GM19240 (cell line): ENCODE measurements at regions not wholly inside any gene's neighbourhood (a gene's known extent, or its start where the extent isn't known, plus 50 kb on each side); places are given as distances from the start of the nearest gene placed in this dataset.
"Not testable (repeated sequence)": the region's sequence is repeated elsewhere in the genome, so short reads cannot be mapped to it uniquely, and the experiment has no call there.

Experiments used
- DNase-seq: peaks from one replicate; pipeline ENCODE4 v3.0.0; 2011; ENCODE audit warnings: low spot score; ENCODE audit not compliant: insufficient read length

DNA sequence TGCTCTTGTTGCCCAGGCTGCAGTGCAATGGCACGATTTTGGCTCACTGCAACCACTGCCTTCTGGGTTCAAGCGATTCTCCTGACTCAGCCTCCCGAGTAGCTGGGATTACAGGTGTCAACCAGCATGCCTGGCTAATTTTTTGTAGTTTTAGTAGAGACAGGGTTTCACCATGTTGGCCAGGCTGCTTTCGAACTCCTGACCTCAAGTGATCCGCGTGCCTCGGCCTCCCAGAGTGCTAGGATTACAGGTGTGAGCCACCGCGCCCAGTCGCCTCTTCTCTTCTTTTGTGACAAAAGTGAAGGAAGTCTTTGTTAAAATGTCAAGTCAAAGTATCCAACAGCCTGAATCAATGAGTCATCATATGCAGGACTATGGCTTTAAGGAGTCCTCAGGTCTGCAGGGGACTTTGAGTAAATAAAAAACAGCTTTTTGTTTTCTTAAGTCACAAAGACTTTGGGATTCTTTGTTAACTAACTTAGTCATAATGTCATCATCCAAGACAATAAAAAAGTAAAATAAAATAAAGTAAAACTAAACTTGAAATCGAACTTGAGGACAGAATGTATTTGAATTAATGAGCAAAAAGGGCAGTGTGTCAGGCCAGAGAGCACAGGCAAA is 1153.2 kb downstream of the SUCLG1 start:
- no peak for DNase-seq

DNA sequence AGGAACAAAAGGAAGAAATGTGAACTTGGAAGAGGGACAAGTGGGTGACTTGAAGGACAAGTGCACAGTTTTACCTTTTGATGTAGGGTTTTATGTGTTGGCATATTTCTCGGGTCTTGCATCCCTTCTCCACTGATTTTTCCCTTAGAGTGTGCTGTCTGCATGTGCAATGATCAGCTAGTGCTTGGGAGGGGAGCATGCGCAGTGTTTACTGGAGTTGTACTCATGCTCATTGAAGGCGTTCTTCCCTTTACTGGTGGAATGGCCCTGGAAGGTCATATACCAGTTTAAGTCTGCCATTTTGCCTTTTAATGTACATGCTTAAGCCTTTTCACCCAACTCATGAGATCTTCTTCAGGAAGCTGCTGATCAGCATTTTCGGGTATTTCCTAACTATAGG is 1168.0 kb downstream of the SUCLG1 start:
- no peak for DNase-seq

DNA sequence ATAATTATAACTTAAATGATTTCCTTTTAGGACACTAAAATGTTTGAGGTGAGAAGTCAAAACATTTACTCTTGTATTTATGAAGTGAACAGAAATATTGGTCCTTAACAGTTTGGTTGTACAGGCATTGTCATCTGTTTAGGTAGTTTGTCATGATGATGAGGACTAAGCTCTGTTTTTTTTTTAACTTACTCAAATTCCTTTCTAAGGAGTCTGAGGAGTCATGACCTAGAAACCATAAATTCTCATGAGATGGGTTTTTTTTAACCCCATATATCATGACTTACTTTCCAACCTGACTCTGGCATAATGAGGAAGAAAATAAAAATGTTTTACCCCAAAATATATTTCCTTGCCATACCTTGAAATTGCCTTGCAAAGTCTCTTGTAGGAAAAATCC is 1176.2 kb downstream of the SUCLG1 start:
- DNase-seq: no peak

DNA sequence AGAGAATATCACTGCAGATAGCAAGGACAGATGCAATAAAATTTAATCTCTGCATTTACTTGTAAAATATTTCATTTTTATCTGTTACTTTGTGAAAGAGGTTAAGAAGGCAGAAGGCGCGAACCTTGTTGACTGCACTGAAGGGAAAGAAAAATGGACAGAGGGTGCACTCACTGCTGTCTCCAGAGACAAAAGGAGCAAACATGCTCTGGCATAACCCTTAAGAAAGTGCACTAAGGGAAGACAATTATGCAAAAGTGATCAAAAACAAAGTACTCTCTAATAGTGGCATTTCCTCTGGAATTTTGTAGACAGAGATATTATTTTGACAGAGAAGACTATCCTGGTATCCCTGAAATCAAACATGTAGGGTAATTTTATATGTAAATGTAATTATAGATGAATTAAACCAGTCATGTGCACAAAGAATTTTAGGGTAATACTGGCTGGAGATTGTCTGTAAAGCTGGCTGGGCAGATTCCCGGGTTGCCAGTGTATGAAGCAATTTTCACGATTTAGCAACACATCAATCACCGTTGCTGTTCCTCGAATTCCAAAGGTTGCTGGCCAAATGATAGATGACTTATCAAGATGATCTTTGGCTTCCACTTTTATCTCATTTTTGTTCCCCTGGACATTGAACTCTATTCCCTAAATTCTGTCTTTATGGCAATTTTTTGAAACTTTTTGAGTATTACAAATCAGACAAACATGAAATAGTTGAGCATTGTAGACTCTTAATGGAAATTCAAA is 1176.9 kb downstream of the SUCLG1 start:
- DNase-seq: no peak

DNA sequence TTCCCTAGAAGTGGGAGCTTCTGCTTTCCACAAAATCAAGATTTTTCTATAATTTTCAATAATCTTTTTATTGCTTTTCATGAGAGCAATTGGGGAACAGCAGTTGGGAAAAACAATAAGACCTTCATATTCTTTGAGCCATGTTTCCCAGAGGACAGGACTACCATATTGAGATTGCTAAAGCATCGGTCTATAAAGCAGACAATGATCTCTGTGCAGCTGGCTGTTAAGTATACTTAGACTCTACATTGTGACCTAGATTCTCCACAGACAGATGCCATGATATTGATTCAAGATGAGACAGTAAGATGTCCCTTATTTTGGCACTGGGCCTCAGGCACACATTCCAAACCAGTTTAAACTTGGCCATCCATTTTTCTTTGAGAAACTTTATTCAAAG is 1178.7 kb downstream of the SUCLG1 start:
- DNase-seq: no peak

DNA sequence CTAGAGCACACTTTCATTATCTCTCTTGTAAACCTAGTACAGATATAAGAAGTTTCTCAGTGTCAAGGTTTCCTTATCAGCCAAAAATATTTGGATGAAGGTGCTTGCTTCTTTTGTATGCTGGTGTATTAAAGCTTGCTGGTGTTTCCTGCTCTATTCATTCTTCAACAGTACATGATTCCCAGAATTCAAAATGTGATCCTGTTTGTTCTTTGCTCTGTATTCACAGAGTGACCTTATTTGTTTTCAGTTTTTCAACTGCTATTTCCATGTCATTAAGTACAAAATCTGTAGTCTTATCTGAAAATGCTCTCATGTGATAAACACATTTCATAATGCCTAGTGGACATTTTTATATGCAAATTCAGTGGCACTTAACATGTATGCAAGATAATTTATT is 1185.8 kb downstream of the SUCLG1 start:
- no peak for DNase-seq

DNA sequence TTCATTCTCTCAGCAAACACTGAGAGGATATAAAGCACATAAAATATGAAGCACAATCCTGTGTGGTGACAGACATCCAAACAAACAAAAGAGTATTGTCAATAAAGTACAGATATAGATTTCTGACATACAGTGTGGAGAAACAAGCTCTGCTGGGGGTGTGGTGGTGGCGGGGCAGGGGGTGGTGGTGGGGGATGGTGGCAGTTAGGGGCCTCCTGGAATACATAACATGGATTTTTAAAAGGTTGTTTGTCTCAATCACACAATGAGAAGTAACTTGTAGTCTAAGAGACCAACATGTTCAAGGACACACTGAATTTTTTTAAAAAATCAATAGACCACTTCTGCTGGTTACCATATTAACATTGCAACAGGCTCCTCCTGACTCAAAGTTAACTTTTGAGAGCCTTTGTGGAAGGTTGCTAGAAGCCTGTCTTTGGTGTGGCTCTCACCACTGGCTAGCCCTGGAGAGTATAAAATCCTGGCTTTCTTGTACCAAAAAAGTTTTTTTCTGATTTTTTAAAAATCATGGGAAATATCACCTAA is 1197.4 kb downstream of the SUCLG1 start:
- DNase-seq: no peak

DNA sequence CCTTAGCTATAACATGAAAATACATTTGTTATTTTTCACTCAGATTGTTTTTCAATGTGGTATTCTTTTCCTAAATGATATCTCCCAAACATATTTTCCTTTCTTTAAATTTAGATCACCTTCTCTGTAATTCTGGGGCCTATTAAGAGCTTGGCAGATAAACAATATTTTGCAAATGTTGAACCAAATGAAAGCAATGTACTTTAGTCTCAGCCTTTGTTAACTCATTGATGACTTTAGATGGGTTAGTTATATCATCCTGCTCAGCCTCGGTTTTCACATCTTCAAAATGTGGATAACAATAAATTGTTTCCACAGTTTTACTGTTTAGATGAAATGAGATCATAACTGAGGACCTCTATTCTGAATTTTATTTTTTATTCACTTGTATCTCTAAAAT is 1205.2 kb downstream of the SUCLG1 start:
- no peak for DNase-seq

DNA sequence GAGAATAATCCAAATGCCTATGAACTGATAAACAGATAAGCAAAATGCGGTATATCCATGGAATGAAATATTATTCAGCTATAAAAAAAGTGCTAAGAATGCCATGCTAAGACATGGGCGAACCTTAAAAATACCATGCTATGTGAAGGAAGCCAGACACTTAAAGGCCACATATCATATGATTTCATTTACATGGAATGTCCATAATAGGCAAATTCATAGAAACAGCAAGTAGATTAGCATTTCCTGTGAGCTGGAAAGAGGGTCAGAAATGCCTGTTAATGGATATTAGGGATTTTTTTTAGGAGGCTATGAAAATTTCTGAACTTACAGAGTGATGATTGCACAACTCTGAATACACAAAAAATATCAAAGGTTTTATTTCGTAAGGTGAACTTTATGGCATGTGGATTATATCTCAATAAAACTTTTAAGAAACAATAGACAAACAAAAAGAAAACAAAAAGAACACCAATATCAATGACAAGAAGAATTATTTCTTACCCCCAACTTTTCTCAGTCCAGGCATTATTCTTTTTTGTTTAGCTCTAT is 1207.7 kb downstream of the SUCLG1 start:
- no peak for DNase-seq

DNA sequence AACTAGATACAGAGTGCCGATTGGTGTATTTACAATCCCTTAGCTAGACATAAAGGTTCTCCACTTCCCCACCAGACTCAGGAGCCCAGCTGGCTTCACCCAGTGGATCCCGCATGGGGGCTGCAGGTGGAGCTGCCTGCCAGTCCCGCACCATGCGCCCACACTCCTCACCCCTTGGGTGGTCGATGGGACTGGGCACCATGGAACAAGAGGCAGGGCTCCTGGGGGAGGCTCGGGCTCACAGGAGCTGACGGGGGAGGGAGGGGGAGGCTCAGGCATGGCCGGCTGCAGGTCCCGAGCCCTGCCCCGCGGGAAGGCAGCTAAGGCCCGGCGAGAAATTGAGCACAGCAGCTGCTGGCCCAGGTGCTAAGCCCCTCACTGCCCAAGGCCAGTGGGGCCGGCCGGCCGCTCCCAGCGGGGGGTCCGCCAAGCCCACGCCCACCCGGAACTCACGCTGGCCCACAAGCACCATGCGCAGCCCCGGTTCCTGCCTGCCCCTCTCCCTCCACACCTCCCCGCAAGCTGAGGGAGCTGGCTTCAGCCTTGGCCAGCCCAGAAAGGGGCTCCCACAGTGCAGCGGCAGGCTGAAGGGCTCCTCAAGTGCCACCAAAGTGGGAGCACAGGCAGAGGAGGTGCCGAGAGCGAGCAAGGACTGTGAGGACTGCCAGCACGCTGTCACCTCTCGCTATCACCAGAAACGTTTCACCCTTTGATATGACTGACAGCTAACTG is 1213.1 kb downstream of the SUCLG1 start:
- not testable (repeated sequence) for DNase-seq

DNA sequence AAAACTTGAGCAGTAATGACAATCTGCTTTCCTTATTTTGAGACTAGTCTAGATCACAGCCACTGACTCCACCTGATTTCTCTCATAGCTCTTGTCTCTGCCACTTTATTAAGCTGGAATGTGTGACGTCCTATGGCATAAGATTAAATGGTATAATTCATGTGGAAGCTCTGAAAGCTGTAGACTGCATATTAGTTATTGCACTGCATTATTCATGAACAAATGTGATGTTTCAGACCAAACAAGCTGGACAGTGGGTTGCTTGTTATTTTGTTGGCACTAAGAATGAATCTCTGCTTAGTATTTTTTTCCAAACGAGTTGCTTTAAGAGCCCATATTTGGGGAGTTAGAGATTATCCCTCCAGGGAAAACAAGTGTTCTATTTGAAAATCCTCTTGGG is 1218.5 kb downstream of the SUCLG1 start:
- DNase-seq: no peak

DNA sequence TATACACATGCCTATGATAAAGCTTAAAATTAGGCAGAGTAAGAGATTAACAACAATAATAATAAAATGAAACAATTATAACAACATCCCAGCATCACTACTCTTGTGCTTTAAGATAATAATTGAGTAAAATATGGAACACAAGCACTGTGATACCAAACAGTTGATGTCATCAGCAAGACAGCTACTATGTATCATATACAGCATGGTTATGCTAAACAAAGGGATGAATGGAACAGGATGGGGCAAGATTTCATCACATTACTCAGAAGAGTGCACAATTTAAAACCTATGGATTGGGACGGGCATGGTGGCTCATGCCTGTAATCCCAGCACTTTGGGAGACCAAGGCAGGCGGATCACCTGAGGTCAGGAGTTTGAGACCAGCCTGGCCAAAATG is 1221.0 kb downstream of the SUCLG1 start:
- no peak for DNase-seq

DNA sequence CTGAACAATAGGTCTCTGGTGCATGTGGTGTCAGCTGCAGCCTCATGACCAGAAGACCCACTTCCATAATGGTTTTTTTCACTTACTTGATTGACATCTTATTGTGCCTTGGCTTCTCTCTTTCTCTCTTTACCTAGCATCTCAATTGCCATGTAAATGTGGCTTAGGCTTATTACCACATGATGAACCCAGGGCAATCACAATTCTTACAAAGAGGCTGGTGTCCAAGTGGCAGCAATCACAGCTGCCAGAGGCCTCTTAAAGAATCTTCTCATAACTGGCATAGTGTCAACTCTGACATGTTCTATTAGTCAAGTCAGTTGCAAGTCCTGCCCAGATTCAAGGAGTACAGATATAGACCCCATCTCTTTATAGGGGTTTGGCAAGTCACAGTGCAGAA is 1224.8 kb downstream of the SUCLG1 start:
- DNase-seq: no peak

DNA sequence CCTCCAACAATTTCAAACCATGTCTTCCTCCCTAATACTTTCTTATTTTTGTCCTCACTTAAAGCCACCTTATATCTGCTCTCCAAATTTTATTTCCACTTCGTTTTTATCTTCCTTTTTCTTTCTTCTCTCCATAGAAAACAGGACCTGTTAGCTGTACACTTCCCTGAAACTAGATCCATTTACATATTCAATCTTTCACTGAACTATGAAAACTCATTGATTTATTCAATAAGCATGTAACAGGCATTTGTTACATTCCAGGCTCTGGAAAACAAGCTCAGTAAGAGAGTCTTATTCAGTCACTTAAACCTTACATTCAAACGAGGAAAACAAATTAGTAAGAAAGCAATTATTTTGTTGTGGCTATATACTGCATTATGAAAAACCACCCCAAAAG is 1225.3 kb downstream of the SUCLG1 start:
- DNase-seq: no peak

DNA sequence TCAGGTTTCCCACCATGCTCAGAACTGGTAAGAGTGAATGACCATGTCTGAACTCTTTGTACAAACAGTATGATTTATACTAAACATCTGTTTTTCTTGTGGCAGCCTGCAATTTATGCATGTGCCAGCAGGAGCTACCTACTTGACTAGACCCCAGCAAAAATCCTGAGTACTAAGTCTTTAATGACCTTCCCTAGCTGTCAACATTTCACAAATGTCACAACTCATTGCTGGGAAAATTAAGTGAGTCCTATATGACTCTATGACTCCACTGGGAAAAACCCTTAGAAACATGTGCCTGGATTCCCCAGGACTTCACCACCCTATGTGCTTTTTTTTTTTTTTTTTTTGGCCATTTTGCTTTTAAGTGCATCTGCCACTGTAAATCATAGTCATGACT is 1225.8 kb downstream of the SUCLG1 start:
- DNase-seq: no peak

DNA sequence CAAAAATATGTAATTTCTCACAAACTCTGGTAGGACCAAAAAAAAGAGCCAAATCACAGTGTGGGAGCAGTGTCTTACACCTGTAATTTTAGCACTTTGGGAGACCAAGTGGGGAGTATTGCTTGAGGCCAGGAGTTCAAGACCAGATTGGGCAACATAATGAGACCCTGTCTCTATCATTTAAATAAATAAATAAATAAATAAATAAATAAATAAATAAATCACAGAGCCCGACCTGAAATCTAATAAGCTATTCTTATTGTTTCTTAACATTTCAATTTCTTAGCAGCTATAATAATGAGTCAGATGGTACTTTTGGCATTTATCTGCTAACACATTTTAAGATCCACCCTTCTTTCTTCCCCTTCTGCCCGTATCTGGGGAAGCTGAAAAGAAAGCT is 1229.6 kb downstream of the SUCLG1 start:
- DNase-seq: no peak

DNA sequence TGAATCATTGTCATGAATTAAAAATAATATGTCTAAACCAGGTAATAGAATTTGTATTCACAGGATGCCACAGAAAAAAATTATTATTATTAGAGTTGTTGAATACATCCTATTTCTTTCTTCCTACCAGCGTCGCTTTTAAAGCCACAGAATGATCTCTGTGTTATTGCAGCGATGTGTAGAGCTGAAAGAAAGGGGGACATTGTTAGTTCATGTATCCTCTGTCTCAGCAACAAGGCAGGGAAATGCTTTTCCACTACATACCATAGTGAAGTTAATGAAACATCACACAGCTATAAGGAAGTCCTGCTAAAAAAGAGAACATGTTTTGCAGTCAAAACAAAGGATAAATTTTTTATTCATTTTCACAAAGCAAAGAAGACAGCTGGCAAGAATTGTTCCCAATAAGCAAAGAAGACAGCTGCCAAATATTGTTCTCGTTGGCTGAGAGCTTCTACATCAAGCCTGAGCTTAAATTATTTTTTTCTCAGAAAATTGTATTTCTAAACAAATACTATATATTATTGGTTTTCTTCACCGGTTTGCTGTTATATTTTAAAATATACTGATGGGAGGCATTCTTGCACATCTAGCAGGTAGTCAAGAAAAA is 1234.4 kb downstream of the SUCLG1 start:
- no peak for DNase-seq

DNA sequence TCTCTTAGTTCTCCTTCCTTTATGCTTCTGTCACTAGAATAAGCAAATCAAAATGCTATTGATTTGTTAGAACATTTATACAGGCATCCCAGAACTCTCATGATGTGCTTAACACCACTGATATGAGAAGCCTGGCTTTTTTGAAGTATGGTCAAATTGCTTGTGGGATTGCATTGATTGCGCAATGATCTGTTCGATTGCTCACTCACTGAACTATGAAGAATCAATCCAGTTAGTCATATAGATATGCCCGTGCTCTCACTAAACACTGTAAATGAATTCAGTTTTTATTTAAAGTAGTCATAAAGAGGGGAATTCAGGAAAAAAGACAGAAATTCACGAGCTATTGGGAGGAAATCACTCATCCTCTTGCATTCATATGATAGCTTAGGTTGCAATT is 1237.8 kb downstream of the SUCLG1 start:
- no peak for DNase-seq

DNA sequence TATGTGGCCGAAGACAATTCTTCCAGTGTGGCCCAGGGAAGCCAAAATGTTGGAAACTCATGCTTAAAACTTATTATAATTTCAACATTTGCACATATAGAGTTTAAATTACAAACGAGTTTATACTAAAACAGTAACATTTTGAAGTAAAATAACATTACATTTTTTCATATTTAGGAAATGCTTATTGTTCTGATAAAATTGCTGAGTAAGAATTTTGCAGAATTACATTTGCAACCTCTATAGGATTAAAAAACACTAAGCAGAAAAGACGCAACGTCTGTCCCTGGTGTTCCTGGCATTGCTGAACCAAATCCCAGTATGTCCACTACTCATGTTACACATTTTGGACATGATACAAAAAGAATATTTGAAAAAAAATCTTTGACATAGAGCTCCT is 1241.2 kb downstream of the SUCLG1 start:
- DNase-seq: no peak

DNA sequence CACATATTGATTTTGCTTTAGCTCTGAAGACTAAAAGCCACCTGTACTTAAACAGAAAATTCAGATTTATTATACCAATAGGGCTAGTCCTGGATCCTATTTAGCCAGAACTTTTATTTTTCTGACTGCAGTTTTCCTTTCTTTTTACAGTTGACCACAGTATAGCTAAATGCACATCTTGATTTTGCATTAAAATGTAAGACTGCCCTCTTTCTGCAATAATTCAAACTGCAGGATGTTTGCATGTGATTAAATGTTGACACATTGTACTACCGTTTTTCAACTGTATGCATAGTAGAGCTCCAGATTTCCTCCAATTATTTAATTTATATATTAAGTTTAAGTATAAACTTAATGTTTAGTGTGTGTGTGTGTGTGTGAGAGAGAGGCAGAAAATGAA is 1262.9 kb downstream of the SUCLG1 start:
- DNase-seq: no peak

DNA sequence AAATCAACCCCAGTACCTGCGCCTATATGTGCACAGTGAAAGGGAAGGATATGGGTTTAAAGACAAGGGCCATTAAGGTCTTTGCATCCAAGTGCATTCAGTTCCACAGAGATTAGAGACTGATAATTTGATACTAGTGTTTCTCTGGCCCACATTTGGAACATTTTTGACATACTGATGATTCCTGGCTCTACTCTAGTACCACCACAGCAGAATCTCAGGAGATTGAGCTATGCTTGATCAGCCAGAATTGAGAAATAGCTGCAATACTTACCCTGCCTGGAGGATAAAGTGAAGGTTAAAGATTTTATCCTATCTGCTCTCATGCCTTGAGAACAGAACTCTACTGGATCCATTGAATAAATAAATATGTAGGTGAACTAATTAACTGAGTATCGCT is 1267.8 kb downstream of the SUCLG1 start:
- DNase-seq: no peak
